Prostate gland (tissue), 2 donors: ENCODE measurements at regions not wholly inside any gene's neighbourhood (a gene's known extent, or its start where the extent isn't known, plus 50 kb on each side); places are given as distances from the start of the nearest gene placed in this dataset.

Experiments used
- POLR2A ChIP-seq: fragments of 450-650 bp; IDR thresholded peaks from one replicate; pipeline ENCODE4 v1.6.1; 2016; ENCODE audit warnings: antibody characterized with exemption, mild to moderate bottlenecking
- POLR2AphosphoS5 ChIP-seq: sonication (generic); formaldehyde crosslinking; IDR thresholded peaks from one replicate; pipeline ENCODE4 v1.6.1; 2017; ENCODE audit warnings: antibody characterized with exemption
- TF ChIP-seq, protein P1 (sequence below), 4 experiments: fragments of 200-600 bp in 2 of 4; fragments of 450-650 bp in 2 of 4; sonication (generic) in 2 of 4; IDR thresholded peaks; 1 replicate in 3 of 4; 2 replicates in 1 of 4; pipeline ENCODE4 v1.5.1; 2016 to 2019; ENCODE audit warnings: antibody characterized with exemption in 4 of 4, mild to moderate bottlenecking in 2 of 4, moderate library complexity in 2 of 4

DNA sequence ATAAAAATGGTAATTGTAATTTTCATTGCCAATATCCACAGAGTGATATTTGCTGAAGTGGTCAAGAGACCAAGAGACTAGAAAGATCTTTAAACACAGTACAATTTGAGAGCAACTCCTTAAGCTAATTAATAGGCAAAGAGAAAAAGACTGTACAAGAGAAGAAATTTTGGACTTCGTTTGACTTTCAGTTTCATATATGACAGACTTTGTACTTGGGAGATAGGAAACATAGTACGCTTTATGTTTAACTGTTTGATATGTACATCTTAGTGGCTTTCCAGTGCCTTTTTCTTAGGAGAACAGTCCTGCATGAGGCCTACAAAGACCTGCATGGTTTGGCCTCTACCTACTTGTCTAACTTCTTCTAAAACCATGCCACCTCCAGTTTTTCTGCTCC, 1118.1 kb downstream of the TRHDE start:
- TF ChIP-seq, protein P1, sequence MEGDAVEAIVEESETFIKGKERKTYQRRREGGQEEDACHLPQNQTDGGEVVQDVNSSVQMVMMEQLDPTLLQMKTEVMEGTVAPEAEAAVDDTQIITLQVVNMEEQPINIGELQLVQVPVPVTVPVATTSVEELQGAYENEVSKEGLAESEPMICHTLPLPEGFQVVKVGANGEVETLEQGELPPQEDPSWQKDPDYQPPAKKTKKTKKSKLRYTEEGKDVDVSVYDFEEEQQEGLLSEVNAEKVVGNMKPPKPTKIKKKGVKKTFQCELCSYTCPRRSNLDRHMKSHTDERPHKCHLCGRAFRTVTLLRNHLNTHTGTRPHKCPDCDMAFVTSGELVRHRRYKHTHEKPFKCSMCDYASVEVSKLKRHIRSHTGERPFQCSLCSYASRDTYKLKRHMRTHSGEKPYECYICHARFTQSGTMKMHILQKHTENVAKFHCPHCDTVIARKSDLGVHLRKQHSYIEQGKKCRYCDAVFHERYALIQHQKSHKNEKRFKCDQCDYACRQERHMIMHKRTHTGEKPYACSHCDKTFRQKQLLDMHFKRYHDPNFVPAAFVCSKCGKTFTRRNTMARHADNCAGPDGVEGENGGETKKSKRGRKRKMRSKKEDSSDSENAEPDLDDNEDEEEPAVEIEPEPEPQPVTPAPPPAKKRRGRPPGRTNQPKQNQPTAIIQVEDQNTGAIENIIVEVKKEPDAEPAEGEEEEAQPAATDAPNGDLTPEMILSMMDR (IDR thresholded peaks at IDR 0.05) = no peak
- TF ChIP-seq POLR2A = no peak
- no peak for TF ChIP-seq POLR2AphosphoS5
